Ishikawa (cell line): ENCODE measurements at regions not wholly inside any gene's neighbourhood (a gene's known extent, or its start where the extent isn't known, plus 50 kb on each side); places are given as distances from the start of the nearest gene placed in this dataset.

Source experiments
- CEBPB ChIP-seq: IDR thresholded peaks from 2 replicates; pipeline ENCODE4 v1.6.1; 2012
- CREB1 ChIP-seq: IDR thresholded peaks from 2 replicates; pipeline ENCODE4 v1.6.1; 2012; ENCODE audit warnings: low read depth
- EGR1 ChIP-seq: IDR thresholded peaks from 2 replicates; pipeline ENCODE4 v1.6.1; 2012
- EP300 ChIP-seq: IDR thresholded peaks from 2 replicates; pipeline ENCODE4 v1.6.1; 2012; ENCODE audit warnings: borderline replicate concordance
- FOXM1 ChIP-seq: IDR thresholded peaks from 2 replicates; pipeline ENCODE4 v1.6.1; 2012; ENCODE audit warnings: low read depth, borderline replicate concordance
- MAX ChIP-seq: IDR thresholded peaks from 2 replicates; pipeline ENCODE4 v1.6.1; 2012
- NFIC ChIP-seq: IDR thresholded peaks from 2 replicates; pipeline ENCODE4 v1.6.1; 2012
- RAD21 ChIP-seq: IDR thresholded peaks from 2 replicates; pipeline ENCODE4 v1.6.1; 2012; ENCODE audit warnings: low read depth
- REST ChIP-seq: IDR thresholded peaks from 2 replicates; pipeline ENCODE4 v1.6.1; 2012; ENCODE audit warnings: low read depth, mild to moderate bottlenecking
- TAF1 ChIP-seq: IDR thresholded peaks from 2 replicates; pipeline ENCODE4 v1.6.1; 2012; ENCODE audit warnings: low read depth, mild to moderate bottlenecking
- TCF12 ChIP-seq: IDR thresholded peaks from 2 replicates; pipeline ENCODE4 v1.6.1; 2012; ENCODE audit warnings: low read depth
- TEAD4 ChIP-seq: IDR thresholded peaks from 2 replicates; pipeline ENCODE4 v1.6.1; 2012
- USF1 ChIP-seq: IDR thresholded peaks from 2 replicates; pipeline ENCODE4 v1.6.1; 2012
- YY1 ChIP-seq: IDR thresholded peaks from 2 replicates; pipeline ENCODE4 v1.6.1; 2012; ENCODE audit warnings: low read depth
- ZBTB7A ChIP-seq: IDR thresholded peaks from 2 replicates; pipeline ENCODE4 v1.6.1; 2012; ENCODE audit warnings: low read depth

DNA sequence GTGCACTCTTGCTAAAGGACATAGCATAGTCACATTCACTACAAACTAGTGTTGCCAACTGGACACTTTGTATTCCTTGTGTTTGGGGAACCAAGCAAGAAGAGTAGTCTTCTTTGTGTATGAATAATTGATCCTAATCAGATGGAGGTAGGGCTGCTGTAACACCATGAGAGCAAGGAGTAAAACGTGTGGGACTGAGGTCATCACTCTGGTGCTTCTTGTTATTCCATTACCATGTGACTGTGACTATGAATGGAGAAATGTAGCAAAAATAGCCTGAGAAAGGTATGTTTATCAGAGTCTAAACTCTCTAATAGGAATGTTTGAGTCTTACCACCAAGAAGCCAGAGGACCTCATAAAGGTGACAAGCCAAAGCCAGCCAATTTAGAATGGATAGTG lies 966.9 kb downstream of the TAF11L14 start:
- TF ChIP-seq TAF1 (no peak), EP300 (no peak), CREB1 (no peak), REST (no peak), FOXM1 (no peak), USF1 (no peak), EGR1 (no peak), RAD21 (no peak), MAX (no peak)

GRCh38 chr5:18602402-18602801 lies 968.1 kb downstream of the TAF11L14 start:
- TF ChIP-seq TCF12 (no peak), YY1 (no peak), REST (no peak), EP300 (no peak)

DNA sequence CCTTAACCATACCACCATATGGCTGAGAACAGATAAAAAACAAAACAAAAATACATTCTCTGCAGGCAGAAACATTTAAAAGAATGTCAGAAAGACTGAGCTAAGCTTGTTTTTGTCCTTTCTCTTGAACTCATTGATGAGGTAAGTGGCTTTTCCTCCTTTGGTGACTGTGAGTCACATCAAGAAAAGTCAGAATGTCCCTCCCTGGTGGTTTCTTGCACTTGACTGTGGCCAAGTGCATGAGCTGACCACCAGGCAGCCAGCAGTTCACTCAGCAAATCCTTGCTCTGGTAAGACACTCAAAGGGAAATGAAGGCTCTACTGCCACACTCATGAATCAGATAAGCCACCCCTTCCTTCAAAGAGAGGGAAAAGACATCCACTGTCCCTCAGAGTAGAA lies 970.9 kb downstream of the TAF11L14 start:
- TF ChIP-seq TEAD4 (no peak), REST (no peak), FOXM1 (no peak), MAX (no peak), CREB1 (no peak), USF1 (no peak), EGR1 (no peak), NFIC (no peak), EP300 (no peak), YY1 (no peak), TCF12 (no peak), CEBPB (no peak), ZBTB7A (no peak), TAF1 (no peak), RAD21 (no peak)

DNA sequence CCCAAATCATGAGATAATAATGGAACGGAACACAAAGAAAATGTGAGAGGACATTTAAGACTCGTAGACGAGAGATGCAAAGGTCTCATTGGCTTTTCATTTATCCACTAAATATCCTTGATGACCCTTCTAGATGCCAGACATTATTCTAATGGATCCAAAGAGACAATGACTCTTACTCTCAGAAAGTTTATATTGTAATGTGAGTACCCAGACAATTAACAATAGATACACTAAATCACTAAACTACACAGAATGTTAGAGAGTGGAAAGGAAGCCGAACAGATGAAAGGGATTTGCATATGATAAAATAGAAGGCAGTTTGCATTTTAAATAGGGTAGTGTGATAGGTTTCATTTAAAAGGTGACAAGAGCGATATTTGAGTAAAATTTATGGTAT lies 973.3 kb downstream of the TAF11L14 start:
- TF ChIP-seq TCF12 (no peak), CREB1 (no peak), EGR1 (no peak), TAF1 (no peak), RAD21 (no peak), NFIC (no peak), MAX (no peak)

GRCh38 chr5:18630458-18631045 lies 996.3 kb downstream of the TAF11L14 start:
- no peak for TF ChIP-seq USF1
- TF ChIP-seq NFIC, result no peak
- no peak for TF ChIP-seq CREB1
- no peak for TF ChIP-seq ZBTB7A
- no peak for TF ChIP-seq RAD21
- no peak for TF ChIP-seq FOXM1
- no peak for TF ChIP-seq TEAD4
- no peak for TF ChIP-seq YY1
- TF ChIP-seq REST, result no peak
- TF ChIP-seq TAF1, result no peak
